ENCODE measurements at regions not wholly inside any gene's neighbourhood (a gene's known extent, or its start where the extent isn't known, plus 50 kb on each side); places are given as distances from the start of the nearest gene placed in this dataset.

- TF ChIP-seq RFX5 (IDR thresholded peaks at IDR 0.05; ENCODE audit: borderline replicate concordance, low read depth, low read length) (no peak), CHD2 (IDR thresholded peaks at IDR 0.05; ENCODE audit: low read length) (no peak)
Observed at GRCh38 chr4:60744767-60745166, 455.4 kb upstream of the ADGRL3 start (continued).
